ENCODE measurements at regions not wholly inside any gene's neighbourhood (a gene's known extent, or its start where the extent isn't known, plus 50 kb on each side); places are given as distances from the start of the nearest gene placed in this dataset.

DNA sequence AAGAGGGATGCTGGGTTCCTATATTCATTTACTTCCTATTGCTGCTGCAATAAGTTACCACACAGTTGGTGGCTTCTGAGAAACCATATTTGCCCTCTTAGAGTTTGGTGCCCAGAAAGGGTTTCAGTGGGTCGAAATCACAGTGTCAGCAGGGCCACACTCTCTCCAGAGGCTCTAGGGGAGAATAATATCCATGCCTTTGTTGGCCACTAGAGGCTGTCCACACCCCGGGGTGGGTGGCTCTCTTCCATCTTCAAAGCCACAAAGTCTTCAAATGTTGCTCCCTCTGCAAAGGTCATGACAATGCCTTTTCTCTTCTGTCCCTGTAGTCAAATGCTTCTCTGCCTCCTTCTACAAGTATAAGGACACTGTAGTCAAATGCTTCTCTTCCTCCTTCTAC lies 989.4 kb downstream of the CCSER2 start:
- no peaks in the 10 kb centered on the region for H3K4me1 ChIP-seq (ENCODE audit: low read depth)
- no peaks in the 10 kb centered on the region for H3K36me3 ChIP-seq (ENCODE audit: low read depth)
- ATAC-seq: no peak
- no peaks in the 10 kb centered on the region for H3K9me3 ChIP-seq
- intact Hi-C loops (cut with DNase I, micrococcal nuclease): no loop called here
- TF ChIP-seq, protein P1, sequence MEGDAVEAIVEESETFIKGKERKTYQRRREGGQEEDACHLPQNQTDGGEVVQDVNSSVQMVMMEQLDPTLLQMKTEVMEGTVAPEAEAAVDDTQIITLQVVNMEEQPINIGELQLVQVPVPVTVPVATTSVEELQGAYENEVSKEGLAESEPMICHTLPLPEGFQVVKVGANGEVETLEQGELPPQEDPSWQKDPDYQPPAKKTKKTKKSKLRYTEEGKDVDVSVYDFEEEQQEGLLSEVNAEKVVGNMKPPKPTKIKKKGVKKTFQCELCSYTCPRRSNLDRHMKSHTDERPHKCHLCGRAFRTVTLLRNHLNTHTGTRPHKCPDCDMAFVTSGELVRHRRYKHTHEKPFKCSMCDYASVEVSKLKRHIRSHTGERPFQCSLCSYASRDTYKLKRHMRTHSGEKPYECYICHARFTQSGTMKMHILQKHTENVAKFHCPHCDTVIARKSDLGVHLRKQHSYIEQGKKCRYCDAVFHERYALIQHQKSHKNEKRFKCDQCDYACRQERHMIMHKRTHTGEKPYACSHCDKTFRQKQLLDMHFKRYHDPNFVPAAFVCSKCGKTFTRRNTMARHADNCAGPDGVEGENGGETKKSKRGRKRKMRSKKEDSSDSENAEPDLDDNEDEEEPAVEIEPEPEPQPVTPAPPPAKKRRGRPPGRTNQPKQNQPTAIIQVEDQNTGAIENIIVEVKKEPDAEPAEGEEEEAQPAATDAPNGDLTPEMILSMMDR (IDR thresholded peaks at IDR 0.05): no peak
- DNase-seq: no peak
- H3K4me3 ChIP-seq: no peak overlapping the region

DNA sequence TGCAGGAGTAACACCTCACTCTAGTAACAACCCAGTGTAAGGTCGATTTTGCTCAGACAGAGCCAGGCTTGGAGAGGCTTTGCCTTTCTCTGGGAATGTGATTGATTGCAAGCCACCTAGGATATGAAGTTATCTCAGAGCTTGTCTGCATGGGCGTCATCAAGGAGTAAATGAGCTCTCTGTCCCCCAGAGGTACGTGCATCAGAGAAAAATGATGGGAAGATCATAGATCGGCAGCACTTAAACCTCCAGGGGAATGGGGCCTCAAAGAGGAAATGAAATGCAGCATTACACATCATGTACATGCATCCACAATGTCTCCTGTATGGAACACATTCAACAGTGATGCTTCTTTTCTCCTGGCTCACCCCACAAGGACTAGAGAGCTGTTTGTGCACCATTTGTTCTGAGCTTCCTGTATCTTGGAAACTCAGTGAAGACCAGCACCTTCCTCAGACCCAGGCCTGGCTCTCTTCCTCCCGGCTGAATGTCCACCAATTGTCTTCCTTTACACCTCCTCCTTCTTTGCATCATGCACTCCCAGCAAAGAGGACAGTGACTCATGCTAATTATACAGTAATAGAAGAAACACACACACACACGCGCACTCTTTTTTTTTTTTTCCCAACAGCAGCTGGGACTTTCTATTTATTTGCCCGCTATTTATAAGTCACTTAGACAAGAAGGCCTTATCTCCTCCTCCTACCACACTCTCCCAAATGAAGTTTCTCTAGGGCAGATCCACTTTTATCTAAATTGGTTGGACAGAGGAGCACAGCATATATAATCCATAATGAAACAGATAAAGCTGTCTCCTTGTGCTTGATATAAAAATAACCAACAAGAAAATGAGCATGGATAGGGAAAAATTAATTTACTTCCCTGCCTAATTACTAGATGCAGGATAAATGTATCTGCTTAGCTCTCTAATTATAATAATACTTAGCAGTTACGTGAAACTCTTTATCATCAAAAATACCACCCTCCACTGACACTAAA lies 990.7 kb downstream of the CCSER2 start:
- Histone ChIP-seq H3K36me3 (ENCODE audit: low read depth) (no peaks in the 10 kb centered on the region), H3K4me1 (ENCODE audit: low read depth) (no peaks in the 10 kb centered on the region), H3K9me3 (no peaks in the 10 kb centered on the region), H3K4me3 (no peak overlapping the region)
- no peak for ATAC-seq
- TF ChIP-seq, protein P1 (IDR thresholded peaks at IDR 0.05): no peak
- intact Hi-C loops (cut with DNase I, micrococcal nuclease): no loop called here
- DNase-seq: no peak

DNA sequence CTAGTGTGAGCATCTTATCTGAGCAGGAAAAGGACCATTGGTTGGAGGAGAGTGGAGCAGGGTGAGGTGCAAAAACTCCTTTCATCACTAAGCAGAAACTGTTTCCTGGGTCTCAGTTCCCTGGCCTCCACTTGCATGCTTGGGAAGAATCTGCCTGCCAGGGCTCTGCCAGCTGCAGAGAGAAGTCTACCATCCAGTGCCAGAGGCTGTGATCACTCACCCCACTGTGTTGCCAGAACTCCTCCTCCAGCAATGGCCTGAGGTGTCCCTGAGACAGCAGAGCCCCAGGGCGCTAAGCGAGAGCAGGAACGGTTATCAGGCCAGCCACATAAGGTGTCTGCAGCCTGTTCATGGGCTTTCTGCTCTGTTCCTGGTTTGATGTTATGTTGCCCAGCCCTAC lies 991.4 kb downstream of the CCSER2 start:
- DNase-seq (no peak), ATAC-seq (no peak)
- intact Hi-C loops (cut with DNase I, micrococcal nuclease): no loop called here
- TF ChIP-seq, protein P1 (IDR thresholded peaks at IDR 0.05): no peak
- Histone ChIP-seq H3K4me3 (no peak overlapping the region), H3K36me3 (ENCODE audit: low read depth) (no peaks in the 10 kb centered on the region), H3K9me3 (no peaks in the 10 kb centered on the region), H3K4me1 (ENCODE audit: low read depth) (no peaks in the 10 kb centered on the region)

DNA sequence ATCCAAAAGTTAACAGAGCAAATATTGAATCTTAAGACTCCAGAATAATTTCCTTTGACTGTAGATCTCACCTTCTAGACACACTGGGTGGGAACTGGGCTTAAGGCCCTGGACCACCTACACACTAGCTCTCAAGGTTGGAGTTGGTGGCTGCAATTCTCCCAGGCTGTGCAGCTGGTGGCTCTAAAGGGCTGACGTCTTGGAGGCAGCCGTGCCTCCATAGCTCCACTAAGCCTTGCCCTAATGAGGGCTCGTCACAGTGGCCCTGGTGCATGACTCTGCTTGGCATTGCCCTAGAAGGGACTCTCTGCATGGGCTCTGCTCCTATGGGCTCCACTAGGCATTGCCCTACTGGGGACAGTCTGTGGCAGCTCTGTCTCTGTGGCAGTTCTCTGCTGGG lies 1005.2 kb downstream of the CCSER2 start:
- DNase-seq (no peak), ATAC-seq (no peak)
- intact Hi-C loops (cut with DNase I, micrococcal nuclease): no loop called here
- no peaks in the 10 kb centered on the region for H3K36me3 ChIP-seq (ENCODE audit: low read depth)
- no peaks in the 10 kb centered on the region for H3K4me1 ChIP-seq (ENCODE audit: low read depth)
- TF ChIP-seq, protein P1 (IDR thresholded peaks at IDR 0.05): no peak
- no peak overlapping the region for H3K4me3 ChIP-seq
- no peaks in the 10 kb centered on the region for H3K9me3 ChIP-seq

DNA sequence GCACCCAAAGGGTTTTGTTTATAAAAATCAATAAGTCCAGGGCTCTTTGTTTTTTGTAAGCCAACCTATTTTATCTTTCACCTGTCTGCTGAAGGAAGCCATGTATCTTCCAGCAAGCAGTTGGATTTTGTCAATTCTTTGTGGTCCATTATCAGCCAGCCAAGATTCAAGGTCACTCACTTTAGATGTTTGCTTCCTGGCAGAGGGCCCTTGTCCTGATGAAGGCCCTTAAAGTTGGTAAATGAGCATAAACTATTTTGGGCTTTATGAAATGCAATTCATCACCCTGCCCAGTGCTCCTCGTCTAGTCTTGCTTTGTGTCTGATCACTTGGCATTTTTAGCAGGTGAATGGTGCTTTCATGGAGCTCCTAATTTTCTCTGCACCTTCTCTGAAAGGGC lies 1004.2 kb downstream of the GRID1 start:
- ATAC-seq: no peak
- no peak for DNase-seq
- no peak overlapping the region for H3K4me3 ChIP-seq
- intact Hi-C loops (cut with DNase I, micrococcal nuclease): no loop called here
- TF ChIP-seq, protein P1 (IDR thresholded peaks at IDR 0.05): no peak
- H3K4me1 ChIP-seq (ENCODE audit: low read depth): no peaks in the 10 kb centered on the region
- no peaks in the 10 kb centered on the region for H3K36me3 ChIP-seq (ENCODE audit: low read depth)
- H3K9me3 ChIP-seq: no peaks in the 10 kb centered on the region

All from mucosa of descending colon (tissue), 3 donors.